Non-pigmented ciliary epithelial cell (primary cell): ENCODE measurements at regions not wholly inside any gene's neighbourhood (a gene's known extent, or its start where the extent isn't known, plus 50 kb on each side); places are given as distances from the start of the nearest gene placed in this dataset.

Experiments used
- DNase-seq: peaks from one replicate; pipeline ENCODE4 v3.0.0-alpha.2; 2010; ENCODE audit warnings: low read depth

GRCh38 chr15:94056314-94056713, 175.0 kb upstream of the MCTP2 start:
- no peak for DNase-seq

DNA sequence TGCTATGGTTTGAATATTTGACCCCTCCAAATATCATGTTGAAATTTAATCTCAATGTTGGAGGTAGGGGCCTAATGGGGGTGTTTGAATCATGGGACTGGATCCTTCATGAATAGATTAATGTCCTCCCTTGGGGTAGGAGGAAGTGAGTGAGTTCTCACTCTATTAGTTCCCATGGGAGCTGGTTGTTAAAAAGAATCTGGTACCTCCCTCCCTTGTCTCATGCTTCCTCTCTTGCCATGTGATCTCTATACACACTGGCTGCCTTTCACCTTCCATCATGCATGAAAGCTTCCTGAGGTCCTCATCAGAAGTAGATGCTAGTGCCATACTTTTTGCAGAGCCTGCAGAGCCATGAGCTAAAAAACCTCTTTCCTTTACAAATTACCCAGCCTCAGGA, 177.7 kb upstream of the MCTP2 start:
- no peak for DNase-seq

GRCh38 chr15:94052711-94053110, 178.7 kb upstream of the MCTP2 start:
- no peak for DNase-seq

DNA sequence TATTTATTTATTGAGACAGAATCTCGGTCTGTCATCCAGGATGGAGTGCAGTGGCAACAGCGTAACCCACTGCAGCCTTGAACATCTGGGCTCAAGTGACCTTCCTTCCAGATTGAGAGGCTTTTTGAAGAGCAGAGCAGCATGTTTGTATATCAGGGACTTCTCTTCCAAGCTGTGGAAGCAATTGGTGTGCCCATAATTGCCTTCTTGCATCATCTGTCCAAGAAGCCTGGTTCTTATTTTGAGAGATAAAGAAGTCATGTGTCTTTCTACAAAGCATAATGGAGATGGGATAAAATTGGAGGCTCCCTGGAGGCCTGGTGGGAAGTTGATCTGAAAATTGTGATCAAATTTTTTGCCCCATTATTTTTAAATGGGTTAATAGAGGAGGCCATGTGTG, 183.8 kb upstream of the MCTP2 start:
- DNase-seq, result no peak

GRCh38 chr15:94042180-94042928, 189.0 kb upstream of the MCTP2 start:
- DNase-seq, result peak; percentile 38

- DNase-seq, result no peak
Measured at GRCh38 chr15:94041746-94042145, 189.6 kb upstream of the MCTP2 start.

DNA sequence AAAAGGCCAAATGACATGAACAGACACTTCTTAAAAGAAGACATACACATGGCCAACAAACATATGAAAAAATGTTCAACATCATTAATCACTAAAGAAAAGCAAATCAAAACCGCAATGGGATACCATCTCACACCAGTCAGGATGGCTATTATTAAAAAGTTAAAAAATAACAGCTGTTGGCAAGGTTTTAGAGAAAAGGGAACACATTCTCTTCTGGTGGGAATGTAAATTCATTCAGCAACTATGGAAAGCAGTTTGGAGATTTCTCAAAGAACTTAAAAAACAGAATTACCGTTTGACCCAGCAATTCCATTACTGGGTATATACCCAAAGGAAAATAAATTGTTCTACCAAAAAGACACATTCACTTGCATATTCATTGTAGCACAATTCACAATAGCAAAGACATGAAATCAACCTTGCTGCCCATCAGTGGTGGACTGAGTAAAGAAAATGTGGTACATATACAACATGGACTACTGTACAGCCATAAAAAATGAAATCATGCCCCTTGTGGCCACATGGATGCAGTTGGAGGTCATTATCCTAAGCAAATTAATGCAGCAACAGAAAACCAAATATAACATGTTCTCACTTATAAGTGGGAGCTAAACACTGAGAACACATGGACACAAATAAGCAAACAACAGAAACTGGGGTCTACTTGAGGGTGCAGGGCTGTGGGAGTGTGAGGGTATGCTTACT, 190.7 kb upstream of the MCTP2 start:
- DNase-seq, result no peak

- DNase-seq, result no peak
Measured at GRCh38 chr15:94036156-94036555, 195.2 kb upstream of the MCTP2 start.

DNA sequence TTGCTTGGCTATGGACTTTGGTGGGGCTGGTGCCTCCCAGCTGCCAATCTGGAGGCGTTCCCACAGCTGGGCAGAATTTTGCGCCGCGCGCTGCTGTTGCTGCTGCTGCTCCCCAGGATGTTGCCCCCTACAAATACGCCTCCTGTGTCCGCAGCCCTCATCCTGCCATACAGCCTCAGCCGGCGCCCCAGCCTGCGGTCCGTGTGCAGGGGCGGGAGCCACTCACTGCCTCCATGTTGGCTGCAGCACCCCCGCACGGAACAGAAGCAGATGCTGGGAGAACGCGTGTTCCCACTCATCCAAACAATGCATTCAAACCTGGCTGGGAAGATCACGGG, 197.7 kb upstream of the MCTP2 start:
- DNase-seq, result no peak

DNA sequence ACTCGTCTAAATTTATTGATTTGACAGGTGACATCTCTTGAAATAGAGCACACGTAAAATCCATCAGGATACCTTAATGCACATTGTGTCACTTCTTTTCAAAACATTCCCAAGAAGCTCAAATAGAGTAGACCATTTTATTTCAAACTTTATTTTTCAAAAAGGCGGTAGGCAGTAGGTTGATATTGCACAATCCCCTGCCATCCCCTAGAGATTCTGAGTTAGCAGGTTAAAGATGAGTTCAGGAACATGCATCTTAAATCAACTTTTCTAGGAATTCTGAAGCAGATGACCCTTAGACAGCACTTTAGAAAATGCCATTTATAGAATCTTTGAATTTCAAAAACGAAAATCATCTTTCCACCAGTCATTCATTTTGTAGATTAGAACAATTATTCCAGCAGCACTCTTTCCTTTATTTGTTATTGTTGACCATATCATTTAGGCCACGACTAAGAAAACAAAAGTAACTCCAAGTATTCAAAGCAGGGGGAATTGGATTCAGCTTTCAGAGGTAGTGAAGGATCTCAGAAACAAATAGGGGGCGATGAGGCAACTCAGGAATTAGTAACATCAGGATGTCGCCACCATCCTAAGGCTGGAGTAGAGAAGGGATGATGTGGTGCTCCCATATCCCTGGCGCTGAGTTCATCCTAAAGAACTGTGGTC, 198.2 kb upstream of the MCTP2 start:
- DNase-seq, result no peak

DNA sequence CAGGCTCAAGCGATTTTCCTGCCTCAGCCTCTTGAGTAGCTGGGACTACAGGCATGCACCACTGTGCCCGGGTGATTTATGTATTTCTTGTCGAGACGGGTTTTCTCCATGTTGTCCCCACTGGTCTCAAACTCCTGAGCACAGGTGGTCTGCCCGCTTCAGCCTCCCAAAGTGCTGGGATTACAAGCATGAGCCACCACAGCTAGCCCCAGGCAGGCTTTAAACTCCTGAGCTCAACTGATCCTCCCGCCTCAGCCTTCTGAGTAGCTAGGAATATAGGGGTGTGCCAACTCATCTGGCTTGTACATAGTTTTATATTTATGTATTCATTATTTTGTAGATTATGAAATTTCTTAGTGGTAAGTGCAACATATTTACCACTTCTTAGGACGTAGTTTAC, 198.8 kb upstream of the MCTP2 start:
- no peak for DNase-seq

- DNase-seq, result no peak
Measured at GRCh38 chr15:94031072-94031471, 200.3 kb upstream of the MCTP2 start.

- peak; percentile 34 for DNase-seq
Measured at GRCh38 chr15:94029495-94029894, 201.9 kb upstream of the MCTP2 start.

- DNase-seq, result no peak
Measured at GRCh38 chr15:94028809-94029208, 202.6 kb upstream of the MCTP2 start.

DNA sequence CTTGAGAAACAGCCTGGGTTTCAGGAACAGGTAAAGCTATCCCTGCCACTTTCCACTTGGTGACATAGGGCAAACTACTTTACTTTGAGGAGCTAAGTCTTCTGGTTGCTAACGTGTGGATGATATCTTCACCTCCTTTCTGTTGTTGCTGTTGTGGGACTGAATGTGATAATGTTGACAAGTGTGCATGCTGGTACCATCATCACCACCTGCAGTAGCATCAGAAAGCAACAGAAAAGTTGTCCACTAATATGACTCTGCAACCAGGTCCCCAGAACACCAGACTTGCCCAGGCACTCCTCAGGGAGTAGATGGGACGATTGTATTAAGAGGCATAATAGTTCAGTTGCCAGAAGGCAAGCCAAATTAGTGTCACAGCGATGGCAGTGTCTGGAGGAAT, 203.2 kb upstream of the MCTP2 start:
- DNase-seq, result no peak

GRCh38 chr15:94027581-94027980, 203.8 kb upstream of the MCTP2 start:
- no peak for DNase-seq

GRCh38 chr15:94026458-94027304, 204.7 kb upstream of the MCTP2 start:
- DNase-seq, result no peak

DNA sequence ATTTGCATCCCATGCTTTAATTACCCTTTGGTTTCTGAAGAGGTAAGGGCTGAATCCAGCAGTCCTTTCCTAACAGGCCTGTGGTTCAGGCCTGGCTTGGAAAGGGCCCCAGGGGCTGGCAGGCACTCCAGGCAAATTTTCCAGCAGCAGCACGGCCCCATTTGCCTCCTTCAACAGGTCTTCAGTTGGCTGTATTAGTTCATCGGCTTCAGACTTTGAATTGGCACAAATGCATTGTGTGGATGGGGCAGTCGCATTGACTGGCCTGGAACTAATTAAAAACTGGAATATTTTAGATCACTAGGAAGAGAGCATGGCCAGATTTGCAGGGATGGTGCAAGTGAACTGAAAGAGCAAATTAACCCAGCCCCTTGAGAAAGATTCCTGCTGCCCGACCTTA, 207.8 kb upstream of the MCTP2 start:
- DNase-seq, result no peak

DNA sequence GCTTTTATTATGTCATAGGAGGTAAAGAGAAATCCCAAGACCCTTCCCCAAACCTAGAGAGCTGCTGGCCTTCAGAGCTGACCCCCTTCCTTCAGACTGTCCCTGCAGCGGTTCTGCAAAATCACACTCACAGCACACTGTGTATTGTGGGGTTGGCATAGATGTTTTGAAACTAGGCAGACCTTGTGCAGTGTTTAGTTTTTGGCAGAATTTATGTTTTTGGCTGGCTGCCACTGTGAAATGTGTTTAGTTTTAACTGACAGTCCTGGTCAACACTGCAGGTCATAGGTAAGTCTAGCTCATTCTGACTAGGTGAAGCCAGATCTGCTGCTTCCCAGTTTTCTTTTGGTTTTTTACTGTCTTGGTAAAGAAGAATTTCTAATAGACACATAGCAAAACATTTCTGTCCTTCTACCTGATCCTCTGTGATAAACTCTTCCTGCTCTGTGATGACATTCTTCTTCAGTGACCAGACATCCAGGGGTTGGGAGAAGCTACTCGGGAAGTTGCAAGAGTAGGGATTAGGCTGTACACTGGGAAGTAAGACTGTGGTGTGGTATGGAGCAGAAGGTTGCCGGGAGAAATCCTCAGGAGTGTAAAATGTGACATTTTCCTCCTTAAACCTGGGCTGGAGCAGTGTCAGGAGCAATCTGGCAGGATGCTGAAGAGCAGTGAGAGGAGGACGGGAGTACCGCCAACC, 209.6 kb upstream of the MCTP2 start:
- no peak for DNase-seq

DNA sequence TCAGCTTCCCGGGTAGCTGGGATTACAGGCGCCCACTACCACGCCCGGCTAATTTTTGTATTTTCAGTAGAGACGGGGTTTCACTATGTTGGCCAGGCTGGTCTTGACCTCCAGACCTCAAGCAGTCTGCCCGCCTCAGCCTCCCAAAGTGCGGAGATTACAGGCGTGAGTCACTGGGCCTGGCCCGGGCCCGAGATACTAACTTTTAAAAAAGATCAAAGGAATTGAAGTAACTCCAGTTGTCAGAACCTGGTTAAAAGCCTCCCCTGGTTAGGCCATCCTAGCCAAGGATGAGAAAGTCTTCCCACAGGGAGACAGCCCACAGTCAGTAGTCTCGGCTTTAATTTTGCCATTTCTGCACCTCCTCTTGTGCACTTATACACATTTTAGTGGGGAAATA, 212.3 kb upstream of the MCTP2 start:
- no peak for DNase-seq

- DNase-seq, result no peak
Measured at GRCh38 chr15:94015324-94015723, 216.0 kb upstream of the MCTP2 start.
